ENCODE measurements at regions not wholly inside any gene's neighbourhood (a gene's known extent, or its start where the extent isn't known, plus 50 kb on each side); places are given as distances from the start of the nearest gene placed in this dataset.
A peak's percentile ranks its signal among the peaks of the same experiment; 100 is the strongest.
"Not testable (repeated sequence)": the region's sequence is repeated elsewhere in the genome, so short reads cannot be mapped to it uniquely, and the experiment has no call there.

DNA sequence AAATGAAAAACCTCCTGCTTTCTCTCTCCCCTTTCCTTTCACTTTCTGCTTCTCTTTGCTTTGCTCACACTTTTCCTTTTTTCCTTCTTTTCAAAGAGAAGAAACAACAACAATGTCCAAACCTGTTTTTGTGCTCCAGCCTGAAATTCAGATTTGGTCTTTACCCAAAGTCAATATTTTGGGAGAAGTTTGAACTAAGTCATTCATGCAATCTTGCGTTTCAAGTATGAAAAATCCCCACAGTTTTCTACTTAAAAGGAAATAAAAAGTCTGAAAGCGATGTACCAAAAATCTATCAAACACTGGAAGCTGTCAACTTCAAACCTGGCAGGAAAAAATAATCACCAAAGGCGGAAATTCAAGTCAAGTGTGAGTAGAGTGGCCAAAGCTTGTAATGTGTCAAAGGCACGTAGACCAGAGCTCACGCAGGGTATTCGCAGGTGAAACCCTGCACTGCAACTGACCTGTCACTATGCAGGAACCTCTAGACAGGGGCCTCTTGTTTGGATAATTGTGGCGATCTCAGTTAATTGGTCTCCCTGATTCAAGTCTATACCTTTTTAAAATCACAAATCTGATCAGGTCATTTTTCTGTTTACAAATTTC, 118.8 kb upstream of the GALNT15 start:
- DNase-seq = no peak

DNA sequence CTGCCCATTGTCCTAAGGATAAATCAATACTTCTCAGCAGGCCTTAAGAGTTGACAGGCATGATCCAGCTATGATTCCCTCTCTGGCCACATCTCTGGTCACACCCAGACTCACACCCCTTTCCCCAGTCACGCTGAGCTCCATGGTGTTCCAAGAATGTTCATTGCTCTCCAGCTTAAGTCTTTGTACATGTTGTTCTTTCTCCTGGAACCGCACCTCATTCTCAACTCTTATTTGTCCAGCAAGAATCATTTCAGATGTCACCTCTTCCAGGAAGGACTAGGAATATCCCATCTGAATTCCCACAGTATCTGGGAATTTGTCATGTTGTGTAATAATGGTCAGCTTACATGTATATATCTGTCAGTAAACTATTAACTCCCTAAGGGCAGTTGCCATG, 118.3 kb upstream of the GALNT15 start:
- no peak for DNase-seq

DNA sequence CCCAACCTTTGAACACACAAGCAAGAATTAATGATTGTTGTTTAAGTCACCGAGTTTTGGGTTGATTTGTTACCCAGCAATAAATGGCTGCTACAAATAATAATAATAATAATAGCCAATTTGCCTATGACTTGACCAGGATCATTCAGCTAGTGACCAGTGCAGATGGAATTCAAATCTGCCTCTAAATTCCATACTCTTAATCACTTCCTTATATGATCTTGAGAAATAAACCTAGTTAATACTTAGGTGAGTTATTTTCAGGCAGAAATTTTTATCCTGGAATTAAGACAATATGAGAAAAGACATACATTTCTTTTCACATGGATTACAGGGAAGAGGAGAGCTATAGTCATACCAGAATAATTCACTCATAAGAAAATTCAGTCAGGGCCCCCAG, 116.0 kb upstream of the GALNT15 start:
- DNase-seq = no peak

DNA sequence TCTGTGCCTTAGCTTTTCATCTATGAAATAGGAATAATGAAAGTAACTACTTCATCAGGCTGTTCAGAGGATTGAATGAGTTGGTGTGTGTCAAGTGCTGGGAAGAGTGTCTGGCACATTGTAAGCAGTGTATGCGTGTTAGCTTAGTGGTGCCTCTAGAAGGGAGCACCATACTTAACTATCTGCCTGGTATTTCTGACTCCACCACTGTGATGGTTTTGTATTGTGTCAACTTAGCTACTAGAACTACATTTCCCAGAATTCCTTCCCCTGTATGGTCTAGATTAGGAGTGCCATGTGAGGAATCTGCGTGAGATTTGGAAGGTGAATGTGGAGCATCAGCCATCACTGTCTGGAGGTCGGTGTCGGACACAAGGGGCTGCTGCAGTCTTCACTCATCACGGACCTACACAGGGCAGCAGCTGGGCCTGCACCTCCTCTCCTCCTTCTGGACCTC, 115.4 kb upstream of the GALNT15 start:
- DNase-seq = no peak

DNA sequence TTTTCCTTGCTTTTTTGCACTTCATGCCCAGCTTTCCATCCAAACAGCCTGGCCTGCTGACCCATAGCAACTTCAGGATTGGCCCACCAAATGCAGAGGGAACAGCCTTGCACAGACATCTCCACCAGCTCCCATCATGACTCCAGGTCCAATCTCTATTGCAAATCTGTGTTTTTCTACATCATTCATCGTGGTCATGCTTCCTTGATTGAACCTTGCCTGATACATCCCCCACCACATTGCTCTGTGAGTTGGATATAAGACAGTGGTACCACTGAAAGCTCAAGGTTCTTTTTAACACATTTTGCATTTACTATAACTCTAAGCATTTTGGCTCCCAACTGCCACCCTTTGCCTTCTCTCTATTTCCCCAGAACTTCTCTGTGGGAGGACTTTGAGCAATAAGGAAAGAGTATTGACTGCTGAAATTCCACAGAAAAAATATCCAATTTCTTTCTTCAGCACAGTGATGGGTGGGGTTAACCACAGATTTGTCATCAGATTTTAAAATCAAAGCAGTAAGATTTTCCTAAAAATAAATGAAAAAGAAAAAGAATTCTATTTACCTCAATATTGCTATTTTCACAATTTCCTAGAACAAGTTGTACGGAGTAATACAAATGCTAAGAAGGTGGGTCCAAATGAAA, 114.6 kb upstream of the GALNT15 start:
- DNase-seq = no peak

DNA sequence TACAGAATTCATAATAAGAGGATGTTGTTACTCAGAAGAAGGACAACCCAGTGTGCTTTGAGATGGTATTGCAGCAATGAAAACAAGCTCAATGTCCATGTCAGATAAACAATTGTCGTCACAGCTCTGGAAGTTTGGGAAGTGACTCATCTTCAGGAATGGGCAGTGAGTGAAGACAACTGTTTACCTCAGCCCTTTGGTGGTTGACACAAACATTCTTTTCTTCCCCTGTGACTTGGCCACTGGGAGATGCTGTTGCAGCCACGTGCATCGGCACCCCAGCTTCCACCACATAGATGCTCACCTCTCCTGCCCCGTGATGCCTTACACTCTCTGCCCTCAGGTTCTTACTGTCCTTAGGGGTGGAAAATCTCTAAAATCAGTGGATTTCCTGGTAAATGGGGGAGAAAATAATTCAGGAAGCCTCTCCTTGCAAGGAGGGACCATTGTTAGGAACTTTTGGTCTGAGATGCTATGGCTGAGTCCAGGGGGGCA, 114.1 kb upstream of the GALNT15 start:
- DNase-seq = peak; percentile 25

DNA sequence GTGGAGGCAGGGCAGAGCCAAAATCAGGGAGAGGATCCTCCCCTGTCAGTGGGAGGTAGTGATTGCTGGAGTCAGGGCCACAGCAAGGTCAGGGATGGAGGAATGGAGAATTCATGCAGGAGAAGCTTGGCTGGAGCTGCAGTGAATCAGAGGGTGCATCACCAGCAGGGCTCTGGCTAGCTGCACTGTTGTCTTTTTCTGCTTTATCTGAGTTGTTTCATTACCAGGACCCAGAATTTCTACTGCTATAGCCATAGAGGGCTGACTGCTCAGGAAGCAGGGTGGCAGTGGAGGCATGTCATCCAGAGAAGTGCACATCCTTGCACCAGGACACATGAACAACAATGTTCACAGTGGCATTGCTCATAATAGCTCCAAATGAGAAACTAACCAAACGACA, 113.5 kb upstream of the GALNT15 start:
- no peak for DNase-seq

DNA sequence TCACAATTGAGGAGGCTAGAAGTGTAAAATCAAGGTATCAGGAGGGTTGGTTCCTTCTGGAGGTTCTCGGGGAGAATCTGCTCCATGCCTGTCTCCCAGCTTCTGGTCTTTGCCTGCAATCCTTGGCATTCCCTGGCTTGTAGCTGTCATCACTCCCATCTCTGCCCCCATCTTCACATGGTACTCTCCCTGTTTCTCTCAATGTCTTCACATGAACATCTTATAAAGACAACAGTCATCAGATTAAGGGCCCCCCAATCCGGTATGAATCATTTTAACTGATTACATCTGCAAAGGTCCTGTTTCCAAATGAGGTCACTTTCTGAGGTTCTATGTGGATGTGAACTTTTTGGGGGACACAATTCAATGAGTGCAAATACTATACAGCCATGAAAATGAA, 113.0 kb upstream of the GALNT15 start:
- DNase-seq = no peak

DNA sequence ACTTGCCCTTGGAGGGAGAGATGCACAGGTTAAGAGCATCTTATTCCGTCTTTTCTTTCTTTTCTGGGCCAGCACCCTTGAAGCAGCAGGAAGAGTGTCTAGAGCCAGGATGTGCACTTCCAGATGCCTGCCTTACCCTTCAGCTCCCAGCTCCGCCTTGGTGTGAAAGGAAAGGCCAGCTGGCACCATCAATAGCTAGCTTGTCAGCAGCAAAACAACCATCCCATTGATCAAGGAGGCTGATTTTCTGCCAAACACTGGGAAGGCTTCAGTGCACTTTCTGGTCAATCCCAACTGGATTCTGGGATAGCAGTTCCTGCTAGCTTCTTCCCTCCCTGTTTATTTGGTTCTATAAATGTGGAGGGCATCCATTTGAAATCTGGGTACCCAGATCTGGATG, 110.9 kb upstream of the GALNT15 start:
- no peak for DNase-seq

DNA sequence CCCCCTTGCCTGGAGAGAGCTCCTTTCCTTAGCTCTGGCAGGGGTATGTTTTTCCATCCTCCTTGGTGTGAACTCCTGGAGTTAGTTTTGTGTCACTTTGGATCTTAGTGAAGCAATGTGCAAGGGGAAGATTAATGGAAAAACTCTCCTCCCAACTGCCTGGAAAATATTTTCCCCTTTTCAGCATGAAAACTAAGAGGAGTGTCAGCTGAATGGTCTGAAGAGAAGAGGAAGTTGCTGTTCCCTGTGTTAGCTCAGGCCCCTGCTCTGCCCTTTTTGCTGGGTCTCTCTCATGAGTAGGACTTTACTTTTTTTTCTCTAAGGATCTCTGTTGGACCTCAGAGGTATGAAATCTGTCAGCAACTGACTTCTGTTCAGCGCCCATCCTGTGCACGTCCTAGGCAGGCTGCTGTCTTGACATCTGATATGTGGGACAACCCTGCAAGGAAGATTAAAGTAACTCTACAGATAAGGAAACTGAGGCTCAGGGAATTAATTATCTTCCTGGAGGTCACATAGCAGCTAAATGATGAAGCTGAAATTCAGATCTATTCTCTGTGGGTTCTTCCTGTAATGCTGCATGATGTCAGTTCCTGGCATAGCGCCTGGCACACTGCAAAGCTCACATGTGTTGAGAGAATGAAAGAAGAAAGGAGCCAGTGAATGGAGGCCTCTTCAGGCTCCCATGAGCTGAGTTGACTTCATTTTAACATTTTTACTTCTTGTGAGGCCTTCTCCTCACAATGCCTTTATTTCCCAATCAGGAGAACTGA, 109.7 kb upstream of the GALNT15 start:
- peak; percentile 56 for DNase-seq

DNA sequence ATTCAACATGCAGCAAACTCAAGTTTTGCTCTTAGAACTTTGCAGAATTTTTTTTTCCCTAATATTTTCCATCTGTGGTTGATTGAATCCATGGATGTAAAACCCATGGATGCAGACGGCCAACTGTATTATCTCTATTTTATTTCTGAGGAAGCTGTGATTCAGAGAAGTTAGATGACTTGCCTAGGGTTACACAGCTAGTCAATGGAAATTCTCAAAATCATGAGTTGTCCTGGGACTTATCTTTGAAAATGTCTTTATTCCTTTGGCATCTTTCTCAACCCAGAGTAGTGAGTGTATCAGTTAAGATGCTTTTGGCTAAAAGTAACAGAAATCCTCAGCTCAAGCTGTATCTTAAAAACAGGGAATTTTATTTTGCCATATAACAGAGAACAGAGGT, 107.9 kb upstream of the GALNT15 start:
- no peak for DNase-seq

DNA sequence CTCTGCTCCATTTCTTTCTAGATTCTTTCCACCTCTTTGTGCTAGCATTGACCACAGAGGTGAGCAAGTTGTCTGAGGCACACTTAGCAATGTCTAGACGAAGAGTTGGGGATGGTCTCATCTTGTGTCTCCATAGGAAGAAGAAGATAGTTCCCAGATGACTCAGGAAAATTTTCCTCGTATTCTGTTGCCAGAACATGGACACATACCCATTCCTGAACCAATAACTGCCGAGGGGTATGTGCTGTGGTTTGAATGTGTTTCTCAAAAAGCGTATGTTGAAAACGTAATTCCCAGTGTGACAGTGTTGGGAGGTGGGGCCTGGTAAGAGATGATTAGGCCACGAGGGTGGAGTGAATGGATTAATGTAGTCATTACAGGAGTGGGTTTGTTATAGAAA, 107.5 kb upstream of the GALNT15 start:
- no peak for DNase-seq

DNA sequence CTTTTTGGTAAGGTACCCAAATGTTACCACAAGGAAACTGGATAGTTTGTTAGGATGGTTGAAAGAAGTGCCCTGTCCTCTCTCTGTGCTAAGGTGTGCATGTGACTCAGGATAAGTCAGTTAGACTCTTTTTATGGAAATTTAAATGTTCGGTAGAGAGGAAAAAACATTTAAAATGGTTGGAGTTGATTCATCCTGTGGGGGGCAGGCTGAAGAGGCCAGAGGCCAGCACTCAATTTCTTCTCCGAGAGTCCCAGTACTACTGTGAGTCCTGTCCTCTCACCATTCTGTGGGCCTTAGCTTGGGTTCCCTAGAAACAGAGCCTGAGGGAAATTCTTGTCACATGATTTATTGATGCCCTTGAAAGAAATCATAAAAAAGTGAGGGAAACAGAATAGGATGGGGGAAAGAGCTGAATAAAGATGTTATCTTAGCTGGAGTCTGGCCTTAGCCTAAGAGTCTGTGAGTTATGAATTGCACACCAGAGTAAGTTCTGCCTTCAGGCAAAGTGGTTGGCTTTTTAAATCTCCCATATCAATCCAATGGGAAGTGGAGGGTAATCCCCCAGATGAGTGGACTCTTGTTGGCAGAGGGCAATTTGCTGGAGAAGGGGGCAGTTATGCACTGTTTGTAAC, 106.5 kb upstream of the GALNT15 start:
- DNase-seq = no peak

DNA sequence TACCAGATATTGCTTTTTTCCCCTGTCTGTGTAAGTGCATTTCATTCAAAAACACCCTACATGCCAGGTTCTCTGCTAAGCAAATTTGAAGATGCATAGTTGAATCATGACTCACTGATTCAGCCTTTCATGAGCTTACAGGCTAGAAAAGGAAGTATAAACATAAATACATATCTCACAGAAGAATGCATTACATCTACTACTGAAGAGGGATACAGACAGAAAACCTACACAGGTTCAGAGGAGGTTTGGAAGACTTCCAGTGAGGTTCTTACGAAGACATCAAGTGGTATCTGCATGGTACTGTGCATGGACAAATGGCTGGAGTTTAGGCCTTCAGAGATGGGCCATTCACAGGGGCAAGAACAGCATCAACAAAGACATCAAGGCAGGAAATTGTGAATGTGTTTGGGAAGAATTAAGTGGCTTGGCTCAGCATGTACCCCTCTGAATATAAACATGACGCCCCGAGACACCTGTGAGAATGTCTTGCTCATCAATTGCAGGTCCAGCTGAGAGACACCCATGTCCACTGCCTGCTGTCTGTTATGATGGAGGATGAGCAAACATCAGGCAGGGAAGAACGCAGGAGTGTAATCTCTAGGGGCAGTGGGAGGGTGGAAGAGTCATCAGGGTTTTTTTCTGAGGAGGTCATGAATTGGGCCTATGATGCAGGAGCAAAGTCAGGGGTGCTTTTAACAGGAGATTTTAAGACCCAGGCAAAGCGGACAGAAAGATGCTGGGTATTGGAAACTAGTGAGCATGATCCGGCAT, 105.1 kb upstream of the GALNT15 start:
- DNase-seq = no peak

DNA sequence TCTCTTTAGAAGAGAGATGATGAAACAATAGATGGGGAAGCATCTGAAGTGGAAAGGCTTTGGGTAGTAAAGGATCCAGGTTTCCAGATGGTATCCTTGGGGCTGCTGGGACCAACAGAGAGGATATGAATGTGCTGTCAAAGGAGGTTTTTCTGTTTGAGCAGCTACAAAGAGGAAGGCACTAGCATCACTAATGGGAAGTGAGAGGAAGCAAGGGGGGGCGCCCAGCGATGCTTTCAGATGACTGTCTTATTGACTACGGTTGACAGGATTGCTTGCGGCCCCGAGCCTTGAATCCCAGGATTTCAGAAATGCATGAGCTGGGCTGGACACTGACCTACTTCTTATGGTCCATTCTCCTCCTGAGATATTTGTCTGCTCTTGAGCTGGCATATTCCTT, 103.8 kb upstream of the GALNT15 start:
- DNase-seq = no peak

DNA sequence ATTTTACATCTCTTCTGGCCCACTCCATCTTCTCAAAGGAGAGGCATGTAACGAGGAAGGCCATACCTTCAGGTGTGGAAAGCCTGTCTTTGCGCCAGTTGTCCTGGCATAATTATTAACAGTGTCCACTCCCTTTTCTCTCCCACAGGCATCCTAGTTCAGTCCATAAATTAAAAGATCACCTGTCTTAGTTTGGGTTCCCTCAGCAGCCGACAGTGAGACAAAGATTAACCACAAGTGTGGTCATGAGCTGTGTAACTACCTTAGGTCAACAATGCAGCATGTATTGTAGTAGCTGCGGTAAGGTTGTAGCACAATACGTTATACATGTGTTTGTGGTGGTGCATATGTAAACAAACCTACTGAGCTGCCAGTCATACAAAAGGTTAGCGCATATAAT, 103.3 kb upstream of the GALNT15 start:
- DNase-seq = no peak

DNA sequence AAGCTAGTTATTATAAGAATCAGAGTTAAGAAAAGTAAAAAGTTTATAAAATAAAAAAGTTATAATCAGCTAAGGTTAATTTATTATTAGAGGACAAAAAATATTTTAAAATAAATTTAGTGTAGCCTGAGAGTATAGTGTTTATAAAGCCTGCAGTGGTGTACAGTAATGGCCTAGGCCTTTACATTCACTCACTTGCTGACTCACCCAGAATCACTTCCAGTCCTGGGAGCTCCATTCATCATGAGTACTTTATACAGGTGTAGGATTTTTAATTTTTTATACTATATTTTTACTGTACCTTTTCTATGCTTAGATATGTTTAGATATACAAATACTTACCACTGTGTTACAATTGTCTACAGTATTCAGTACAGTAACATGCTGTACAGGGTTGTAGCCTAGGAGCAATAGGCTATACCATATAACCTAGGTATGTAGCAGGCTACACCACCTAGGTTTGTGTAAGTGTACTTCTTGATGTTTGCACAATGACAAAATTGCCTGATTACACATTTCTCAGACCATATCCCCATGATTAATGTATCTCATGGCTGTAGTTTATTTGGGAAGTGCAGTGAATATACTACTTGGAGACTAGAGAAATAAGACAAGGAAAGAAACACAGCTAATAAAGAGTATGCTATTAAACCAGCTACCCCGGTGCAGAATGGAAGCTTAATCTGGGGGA, 101.9 kb upstream of the GALNT15 start:
- DNase-seq = no peak

DNA sequence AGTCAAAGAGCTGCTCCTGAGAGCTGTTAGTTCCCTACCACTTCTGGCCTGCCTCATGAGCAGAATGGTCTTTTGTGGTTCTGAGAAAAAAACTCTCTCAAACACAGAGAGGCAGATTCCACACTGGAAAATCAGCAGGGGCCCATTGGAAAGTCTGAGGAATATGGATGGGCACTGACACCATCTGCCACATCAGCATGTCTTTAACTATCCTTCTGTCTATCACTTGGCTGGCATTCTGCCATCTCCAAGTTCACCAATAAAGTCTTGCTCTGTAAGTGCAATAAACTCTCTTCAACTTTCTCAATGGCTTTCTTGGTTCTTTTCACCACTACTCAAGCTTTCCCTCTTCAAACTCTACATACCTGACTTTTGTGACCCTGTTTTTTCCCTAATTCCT, 101.3 kb upstream of the GALNT15 start:
- DNase-seq = no peak

DNA sequence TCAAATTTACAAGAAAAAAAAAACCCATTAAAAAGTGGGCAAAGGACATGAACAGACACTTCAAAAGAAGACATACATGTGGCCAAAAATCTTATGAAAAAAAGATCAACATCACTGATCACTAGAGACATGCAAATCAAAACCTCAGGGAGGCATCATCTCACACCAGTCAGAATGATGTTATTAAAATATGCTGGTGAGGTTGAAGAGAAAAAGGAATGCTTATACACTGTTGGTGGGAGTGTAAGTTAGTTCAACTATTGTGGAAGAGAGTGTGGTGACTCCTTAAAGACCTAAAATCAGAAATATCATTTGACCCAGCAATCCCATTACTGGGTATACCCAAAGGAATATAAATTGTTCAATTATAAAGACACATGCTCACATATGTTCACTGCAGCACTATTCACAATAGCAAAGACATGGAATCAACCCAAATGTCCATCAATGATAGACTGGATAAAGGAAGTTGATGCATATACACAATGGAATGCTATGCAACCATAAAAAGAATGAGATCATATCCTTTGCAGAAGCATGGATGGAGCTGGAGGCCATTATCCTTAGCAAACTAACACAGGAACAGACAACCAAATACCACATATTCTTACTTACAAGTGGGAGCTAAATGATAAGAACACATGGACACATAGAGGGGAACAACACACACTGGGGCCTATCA, 100.3 kb upstream of the GALNT15 start:
- not testable (repeated sequence) for DNase-seq

DNA sequence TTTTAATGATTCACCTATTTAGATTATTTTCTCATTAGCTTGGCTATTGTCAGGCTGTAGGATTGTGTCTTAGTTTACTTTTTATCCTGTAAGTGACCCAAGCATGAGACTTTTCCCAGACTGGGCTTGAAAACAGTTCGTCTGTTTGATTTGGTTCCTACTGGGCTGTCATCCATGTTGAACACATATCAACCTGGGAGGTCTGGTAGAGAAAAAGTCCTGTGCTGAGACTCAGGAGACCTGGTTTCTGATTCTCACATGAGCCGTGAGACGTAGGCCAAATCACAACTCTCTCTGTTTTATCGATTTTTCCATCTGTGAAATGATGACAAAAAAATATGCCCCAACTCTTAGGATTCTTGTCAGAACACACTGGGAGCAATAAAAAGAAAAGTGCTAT, 98.8 kb upstream of the GALNT15 start:
- DNase-seq = no peak

DNA sequence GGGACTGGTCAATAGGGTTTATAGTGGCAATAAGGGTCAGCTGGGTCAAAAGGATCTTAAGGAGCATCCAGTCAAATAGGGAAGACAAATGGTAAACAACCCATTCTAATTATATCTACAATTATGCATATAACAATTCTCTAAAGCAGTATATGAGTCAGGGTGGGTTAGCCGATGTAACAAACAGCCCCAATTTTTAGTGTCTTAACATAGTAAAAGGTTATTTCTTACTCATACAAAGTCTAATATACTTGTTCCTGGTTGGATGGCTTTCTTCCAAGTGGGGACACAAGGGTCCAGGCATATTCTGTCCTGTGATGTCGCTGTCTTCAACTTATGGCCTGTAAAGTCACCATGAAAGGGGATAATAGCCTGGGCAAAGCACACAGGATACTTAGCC, 97.9 kb upstream of the GALNT15 start:
- no peak for DNase-seq

DNA sequence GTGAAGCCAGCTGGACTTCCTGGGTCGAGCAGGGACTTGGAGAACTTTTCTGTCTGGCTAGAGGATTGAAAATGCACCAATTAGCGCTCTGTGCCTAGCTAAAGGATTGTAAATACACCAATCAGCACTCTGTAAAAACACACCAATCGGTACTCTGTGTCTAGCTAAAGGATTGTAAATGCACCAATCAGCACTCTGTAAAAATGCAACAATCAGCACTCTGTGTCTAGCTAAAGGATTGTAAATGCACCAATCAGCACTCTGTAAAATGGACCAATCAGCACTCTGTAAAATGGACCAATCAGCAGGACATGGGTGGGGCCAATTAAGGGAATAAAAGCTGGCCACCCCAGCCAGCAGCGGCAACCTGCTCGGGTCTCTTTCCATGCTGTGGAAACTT, 97.3 kb upstream of the GALNT15 start:
- DNase-seq = not testable (repeated sequence)

Data from suppressor macrophage treated with lipopolysaccharide for 4 hours (primary cell).